ENCODE measurements at regions not wholly inside any gene's neighbourhood (a gene's known extent, or its start where the extent isn't known, plus 50 kb on each side); places are given as distances from the start of the nearest gene placed in this dataset.
"Not testable (repeated sequence)": the region's sequence is repeated elsewhere in the genome, so short reads cannot be mapped to it uniquely, and the experiment has no call there.

GRCh38 chr12:72184971-72185533 lies 87.1 kb upstream of the TRHDE start:
- not testable (repeated sequence) for TF ChIP-seq EZH2 (IDR thresholded peaks at IDR 0.05; ENCODE audit: borderline replicate concordance, insufficient read depth, low read length, poor library complexity, severe bottlenecking); CTCF (IDR thresholded peaks at IDR 0.05; ENCODE audit: poor library complexity, severe bottlenecking)

All from neural cell (in vitro differentiated cells).